ENCODE measurements at regions not wholly inside any gene's neighbourhood (a gene's known extent, or its start where the extent isn't known, plus 50 kb on each side); places are given as distances from the start of the nearest gene placed in this dataset.

DNA sequence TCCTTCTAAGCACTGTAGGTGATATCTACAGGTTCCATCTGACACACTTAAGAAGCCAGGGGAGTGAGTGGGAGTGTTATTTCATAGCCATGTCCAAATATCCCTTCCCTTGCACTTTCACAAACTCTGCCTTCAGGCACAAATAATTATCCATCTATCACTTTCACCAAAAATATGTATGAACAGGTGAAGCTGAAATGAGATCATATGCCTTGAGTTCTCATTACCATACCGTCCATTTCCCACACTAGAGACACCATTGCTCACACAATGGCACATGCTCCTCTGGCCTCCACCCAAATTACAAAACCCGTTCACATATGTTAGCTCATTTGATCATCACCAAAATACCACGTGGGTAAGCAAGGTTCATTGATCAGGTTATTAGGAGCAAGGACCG is 151.9 kb upstream of the BNIP2 start:
- no peak overlapping the region for H3K18ac ChIP-seq (ENCODE audit: insufficient read length, low read depth, low read length)
- no peak overlapping the region for H4K8ac ChIP-seq (replicated peaks; ENCODE audit: insufficient read length, low read depth, low read length)
- no peak overlapping the region for H3K9ac ChIP-seq (ENCODE audit: extremely low read depth, insufficient read length, low read length)
- H4K20me1 ChIP-seq (ENCODE audit: control insufficient read depth, insufficient read depth, insufficient read length), result no peaks in the 10 kb centered on the region
- Mint-ChIP-seq H3K36me3 (ENCODE audit: insufficient read depth in 1 of 3, low read depth in 3 of 3) (no peaks in the 10 kb centered on the region), H3K9me3 (no peaks in the 10 kb centered on the region), H3K4me1 (peaks cover 4% of the 10 kb centered on the region in 2 experiments), H3K27ac (no peak overlapping the region), H3K27me3 (ENCODE audit: low read depth) (peaks cover 3% of the 10 kb centered on the region), H3K4me3 (no peak overlapping the region)
- no peak overlapping the region for H3T11ph ChIP-seq (ENCODE audit: low read length)
- no peak overlapping the region for H3K23ac ChIP-seq (ENCODE audit: insufficient read length, low read depth, low read length)
- no peaks in the 10 kb centered on the region for H3K4me1 ChIP-seq (ENCODE audit: insufficient read depth, low read length)
- H2BK20ac ChIP-seq (ENCODE audit: low read depth, low read length, poor library complexity, severe bottlenecking), result no peak overlapping the region
- TF ChIP-seq, protein P1, sequence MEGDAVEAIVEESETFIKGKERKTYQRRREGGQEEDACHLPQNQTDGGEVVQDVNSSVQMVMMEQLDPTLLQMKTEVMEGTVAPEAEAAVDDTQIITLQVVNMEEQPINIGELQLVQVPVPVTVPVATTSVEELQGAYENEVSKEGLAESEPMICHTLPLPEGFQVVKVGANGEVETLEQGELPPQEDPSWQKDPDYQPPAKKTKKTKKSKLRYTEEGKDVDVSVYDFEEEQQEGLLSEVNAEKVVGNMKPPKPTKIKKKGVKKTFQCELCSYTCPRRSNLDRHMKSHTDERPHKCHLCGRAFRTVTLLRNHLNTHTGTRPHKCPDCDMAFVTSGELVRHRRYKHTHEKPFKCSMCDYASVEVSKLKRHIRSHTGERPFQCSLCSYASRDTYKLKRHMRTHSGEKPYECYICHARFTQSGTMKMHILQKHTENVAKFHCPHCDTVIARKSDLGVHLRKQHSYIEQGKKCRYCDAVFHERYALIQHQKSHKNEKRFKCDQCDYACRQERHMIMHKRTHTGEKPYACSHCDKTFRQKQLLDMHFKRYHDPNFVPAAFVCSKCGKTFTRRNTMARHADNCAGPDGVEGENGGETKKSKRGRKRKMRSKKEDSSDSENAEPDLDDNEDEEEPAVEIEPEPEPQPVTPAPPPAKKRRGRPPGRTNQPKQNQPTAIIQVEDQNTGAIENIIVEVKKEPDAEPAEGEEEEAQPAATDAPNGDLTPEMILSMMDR (conservative IDR thresholded peaks at IDR 0.05), result no peak
- H2AFZ ChIP-seq (ENCODE audit: low read length), result no peak overlapping the region
- no peak for DNase-seq
- H3K14ac ChIP-seq (ENCODE audit: insufficient read depth, low read length), result no peak overlapping the region
- no peak overlapping the region for H2BK120ac ChIP-seq (ENCODE audit: low read depth, low read length, poor library complexity, severe bottlenecking)
- H2BK5ac ChIP-seq (ENCODE audit: insufficient read length, low read length), result no peak overlapping the region
- H2BK12ac ChIP-seq (ENCODE audit: insufficient read length, low read depth, low read length), result no peak overlapping the region
- no peaks in the 10 kb centered on the region for H3K9me3 ChIP-seq (ENCODE audit: control insufficient read depth, low read depth, low read length)
- no peak overlapping the region for H4K91ac ChIP-seq (ENCODE audit: insufficient read length, low read depth, low read length)
- no peak overlapping the region for H3K4ac ChIP-seq (ENCODE audit: low read depth, low read length)
- H3K23me2 ChIP-seq (ENCODE audit: insufficient read length, low read depth, low read length, poor library complexity, severe bottlenecking), result no peaks in the 10 kb centered on the region
- no peak overlapping the region for H3K27ac ChIP-seq (ENCODE audit: insufficient read length, low read depth, low read length)
- no peak overlapping the region for H3K56ac ChIP-seq (ENCODE audit: insufficient read length, low read depth, low read length)
- no peaks in the 10 kb centered on the region for H3K79me2 ChIP-seq (ENCODE audit: insufficient read depth, low read length)
- no peak overlapping the region for H2AK5ac ChIP-seq (ENCODE audit: insufficient read length, low read length)
- no peak overlapping the region for H2BK15ac ChIP-seq (ENCODE audit: low read depth, low read length)
- no peak overlapping the region for H3K4me2 ChIP-seq (ENCODE audit: insufficient read depth, insufficient read length, low read length)
- whole genome bisulfite sequencing (ENCODE audit: extremely low coverage, insufficient read length, low lambda C conversion rate), result no CpG with 5 or more reads among the region's 4 CpGs
- H4K5ac ChIP-seq (ENCODE audit: insufficient read length, low read depth, low read length), result no peak overlapping the region
- no peaks in the 10 kb centered on the region for H3K79me1 ChIP-seq (ENCODE audit: insufficient read depth, low read depth, low read length, poor library complexity, severe bottlenecking)
- H3K27me3 ChIP-seq (ENCODE audit: insufficient read depth, low read length), result no peaks in the 10 kb centered on the region

All from H9 (cell line).